GM12878 (cell line): ENCODE measurements at regions not wholly inside any gene's neighbourhood (a gene's known extent, or its start where the extent isn't known, plus 50 kb on each side); places are given as distances from the start of the nearest gene placed in this dataset.

Experiments
- ATAC-seq: fragments of 200-7000 bp; cut with Tn5 transposase; 3 replicates; pipeline ENCODE4 v1.9.1; 2020; ENCODE audit warnings: mild to moderate bottlenecking, moderate library complexity
- BruUV-seq: library from RNA; stranded (reverse); fragments of 400-500 nt; replicated peaks from 2 replicates; lab custom pipeline; 2021; lab: Mats Ljungman, UMichigan
- CTCF ChIA-PET: fragments of 300-600 bp; sonication (Branson Sonifier 250); formaldehyde crosslinking; extraction: SDS; loops from one replicate; lab custom pipeline; 2021; ENCODE audit warnings: inconsistent platforms; lab: Yijun Ruan, JAX
- POLR2A ChIA-PET: fragments of 350-600 bp; formaldehyde crosslinking; extraction: SDS; loops from one replicate; lab custom pipeline; 2021; ENCODE audit warnings: inconsistent platforms; lab: Charles Lee
- RAD21 ChIA-PET: fragments of 300-600 bp; sonication (Branson Sonifier 250); formaldehyde crosslinking; loops from one replicate; lab custom pipeline; 2023; ENCODE audit warnings: antibody characterized with exemption; ENCODE audit not compliant: unreplicated experiment; lab: Charles Lee
- SMC1A ChIA-PET: fragments of 300-600 bp; sonication (Branson Sonifier 250); formaldehyde crosslinking; loops from one replicate; lab custom pipeline; 2023; ENCODE audit not compliant: unreplicated experiment, uncharacterized antibody; lab: Charles Lee
- DNase-seq: peaks from one replicate; pipeline ENCODE4 v3.0.0-alpha.2; 2011; ENCODE audit warnings: low read depth, low spot score
- FAIRE-seq: peaks from 3 replicates; lab custom pipeline; 2011; peaks lifted over from hg19 to GRCh38; lab: Jason Lieb, UNC
- H2AFZ ChIP-seq: 2 replicates; pipeline ENCODE4 v1.6.0; 2011; ENCODE audit warnings: low read depth, low read length, control low read depth; ENCODE audit not compliant: control insufficient read depth
- H3K27ac ChIP-seq: 2 replicates; pipeline ENCODE4 v1.5.1; 2011; ENCODE audit warnings: control low read depth; ENCODE audit not compliant: control insufficient read depth, insufficient read depth
- H3K27me3 ChIP-seq, 2 experiments: replicated peaks in 1 of 2; 2 replicates each; pipeline versions ENCODE4 v1.6.0 to v1.6.1; 2011; ENCODE audit warnings: low read length in 1 of 2; ENCODE audit not compliant: control insufficient read depth in 2 of 2, insufficient read depth in 2 of 2
- H3K36me3 ChIP-seq, 2 experiments: 2 replicates each; pipeline ENCODE4 v1.5.1; 2011; ENCODE audit warnings: low read length in 1 of 2; ENCODE audit not compliant: control insufficient read depth in 2 of 2, insufficient read depth in 2 of 2
- H3K4me1 ChIP-seq: 2 replicates; pipeline ENCODE4 v1.6.1; 2011; ENCODE audit warnings: mild to moderate bottlenecking, low read length, moderate library complexity, mixed read lengths; ENCODE audit not compliant: control insufficient read depth, insufficient read depth
- H3K4me2 ChIP-seq: 2 replicates; pipeline ENCODE4 v1.6.0; 2011; ENCODE audit warnings: control low read depth; ENCODE audit not compliant: control insufficient read depth, insufficient read depth
- H3K4me3 ChIP-seq: fragments of 200-600 bp; sonication (generic); 2 replicates; pipeline ENCODE4 v1.5.1; 2016
- H3K79me2 ChIP-seq: 2 replicates; pipeline ENCODE4 v1.6.0; 2011; ENCODE audit warnings: low read length; ENCODE audit not compliant: control insufficient read depth, insufficient read depth
- H3K9ac ChIP-seq: 2 replicates; pipeline ENCODE4 v1.8.0; 2011; ENCODE audit warnings: low read length, control low read depth, mixed read lengths; ENCODE audit not compliant: control insufficient read depth, insufficient read depth
- H3K9me3 ChIP-seq: replicated peaks from 3 replicates; pipeline ENCODE4 v1.5.1; 2011; ENCODE audit warnings: mild to moderate bottlenecking, low read length; ENCODE audit not compliant: control insufficient read depth, insufficient read depth
- H4K20me1 ChIP-seq: 2 replicates; pipeline ENCODE4 v1.6.0; 2011; ENCODE audit not compliant: control insufficient read depth, insufficient read depth
- IKZF2 ChIP-seq, 2 experiments: fragments of 450-650 bp; IDR thresholded peaks; 2 replicates each; pipeline ENCODE4 v1.6.1; 2017; ENCODE audit warnings: mild to moderate bottlenecking in 2 of 2, moderate library complexity in 2 of 2
- SMAD1 ChIP-seq: fragments of 450-650 bp; IDR thresholded peaks from 2 replicates; pipeline ENCODE4 v1.6.1; 2018; ENCODE audit warnings: mild to moderate bottlenecking, low read depth; ENCODE audit not compliant: partially characterized antibody
- TCF12 ChIP-seq: IDR thresholded peaks from 2 replicates; pipeline ENCODE4 v1.6.1; 2011; ENCODE audit warnings: low read depth, mild to moderate bottlenecking, low read length
- WRNIP1 ChIP-seq: IDR thresholded peaks from 2 replicates; pipeline ENCODE4 v1.6.1; 2011; ENCODE audit warnings: low read depth, low read length, improper control_type of control experiment, borderline replicate concordance
- WGBS: methylation state at CpG from one replicate; pipeline ENCODE4 v1.1.6; 2016; ENCODE audit warnings: low lambda C conversion rate; ENCODE audit not compliant: insufficient replicate concordance, insufficient coverage; ENCODE audit errors: missing lambda C conversion rate; 5-methylcytosine and 5-hydroxymethylcytosine counted together
- in situ Hi-C: fragments of 300-500 bp; cut with MboI; formaldehyde crosslinking; loops from 9 replicates; pipeline ENCODE4 v1.14.3; 2018; ENCODE audit warnings: mixed read lengths
- intact Hi-C: fragments of 100-400 bp; cut with micrococcal nuclease; formaldehyde crosslinking; loops from one replicate; pipeline ENCODE4 v1.14.2; 2022; ENCODE audit not compliant: unreplicated experiment
- TF ChIP-seq, protein P1 (sequence below): fragments of 450-650 bp; IDR thresholded peaks from 2 replicates; pipeline ENCODE4 v1.6.1; 2016; ENCODE audit warnings: mild to moderate bottlenecking
- TF ChIP-seq, protein P2 (sequence below): IDR thresholded peaks from 2 replicates; pipeline ENCODE4 v1.6.1; 2012; ENCODE audit warnings: mild to moderate bottlenecking, low read depth, low read length

DNA sequence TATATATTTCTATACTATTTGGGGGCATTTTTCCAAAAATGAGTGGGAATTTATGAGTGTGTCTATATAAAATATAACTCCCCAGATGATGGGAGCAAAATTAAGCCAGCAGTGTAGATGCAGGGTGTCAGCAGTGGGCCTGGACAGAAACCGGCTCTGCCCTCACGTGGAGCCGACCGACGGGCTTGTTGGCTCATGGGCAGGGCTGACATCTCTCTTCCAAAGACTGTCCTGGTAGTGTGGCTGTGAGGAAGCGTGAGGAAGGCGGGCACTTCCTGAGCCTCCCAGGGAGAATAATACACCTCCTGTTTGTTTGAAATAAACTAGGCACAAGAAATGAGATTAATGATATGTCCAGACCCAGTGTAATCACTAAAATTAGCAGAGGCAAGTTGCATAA, 206.5 kb downstream of the TEX29 start:
- Histone ChIP-seq H3K27ac (no peak overlapping the region), H4K20me1 (no peaks in the 10 kb centered on the region), H3K79me2 (no peaks in the 10 kb centered on the region), H3K4me2 (no peak overlapping the region), H3K9ac (no peak overlapping the region), H3K4me1 (no peaks in the 10 kb centered on the region), H3K9me3 (no peaks in the 10 kb centered on the region), H3K36me3 (no peaks in the 10 kb centered on the region), H3K4me3 (no peak overlapping the region), H3K27me3 (no peaks in the 10 kb centered on the region; a peak in 1 of 4 replicates), H2AFZ (no peak overlapping the region)
- WGBS = 44% methylated on average over 7 of the region's 7 CpGs
- intact Hi-C loops (no loop called here), in situ Hi-C loops (no loop called here)
- no peak for FAIRE-seq
- no peak for ATAC-seq
- ChIA-PET POLR2A (no interaction called here), SMC1A (no interaction called here), CTCF (no interaction called here)
- BruUV-seq = no TSS peak
- no peak for DNase-seq
- TF ChIP-seq SMAD1 (no peak), IKZF2 (IDR thresholded peaks at IDR 0.05) (no peak), WRNIP1 (no peak), TCF12 (no peak)
- TF ChIP-seq, protein P1, sequence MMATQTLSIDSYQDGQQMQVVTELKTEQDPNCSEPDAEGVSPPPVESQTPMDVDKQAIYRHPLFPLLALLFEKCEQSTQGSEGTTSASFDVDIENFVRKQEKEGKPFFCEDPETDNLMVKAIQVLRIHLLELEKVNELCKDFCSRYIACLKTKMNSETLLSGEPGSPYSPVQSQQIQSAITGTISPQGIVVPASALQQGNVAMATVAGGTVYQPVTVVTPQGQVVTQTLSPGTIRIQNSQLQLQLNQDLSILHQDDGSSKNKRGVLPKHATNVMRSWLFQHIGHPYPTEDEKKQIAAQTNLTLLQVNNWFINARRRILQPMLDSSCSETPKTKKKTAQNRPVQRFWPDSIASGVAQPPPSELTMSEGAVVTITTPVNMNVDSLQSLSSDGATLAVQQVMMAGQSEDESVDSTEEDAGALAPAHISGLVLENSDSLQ = no peak
- TF ChIP-seq, protein P2, sequence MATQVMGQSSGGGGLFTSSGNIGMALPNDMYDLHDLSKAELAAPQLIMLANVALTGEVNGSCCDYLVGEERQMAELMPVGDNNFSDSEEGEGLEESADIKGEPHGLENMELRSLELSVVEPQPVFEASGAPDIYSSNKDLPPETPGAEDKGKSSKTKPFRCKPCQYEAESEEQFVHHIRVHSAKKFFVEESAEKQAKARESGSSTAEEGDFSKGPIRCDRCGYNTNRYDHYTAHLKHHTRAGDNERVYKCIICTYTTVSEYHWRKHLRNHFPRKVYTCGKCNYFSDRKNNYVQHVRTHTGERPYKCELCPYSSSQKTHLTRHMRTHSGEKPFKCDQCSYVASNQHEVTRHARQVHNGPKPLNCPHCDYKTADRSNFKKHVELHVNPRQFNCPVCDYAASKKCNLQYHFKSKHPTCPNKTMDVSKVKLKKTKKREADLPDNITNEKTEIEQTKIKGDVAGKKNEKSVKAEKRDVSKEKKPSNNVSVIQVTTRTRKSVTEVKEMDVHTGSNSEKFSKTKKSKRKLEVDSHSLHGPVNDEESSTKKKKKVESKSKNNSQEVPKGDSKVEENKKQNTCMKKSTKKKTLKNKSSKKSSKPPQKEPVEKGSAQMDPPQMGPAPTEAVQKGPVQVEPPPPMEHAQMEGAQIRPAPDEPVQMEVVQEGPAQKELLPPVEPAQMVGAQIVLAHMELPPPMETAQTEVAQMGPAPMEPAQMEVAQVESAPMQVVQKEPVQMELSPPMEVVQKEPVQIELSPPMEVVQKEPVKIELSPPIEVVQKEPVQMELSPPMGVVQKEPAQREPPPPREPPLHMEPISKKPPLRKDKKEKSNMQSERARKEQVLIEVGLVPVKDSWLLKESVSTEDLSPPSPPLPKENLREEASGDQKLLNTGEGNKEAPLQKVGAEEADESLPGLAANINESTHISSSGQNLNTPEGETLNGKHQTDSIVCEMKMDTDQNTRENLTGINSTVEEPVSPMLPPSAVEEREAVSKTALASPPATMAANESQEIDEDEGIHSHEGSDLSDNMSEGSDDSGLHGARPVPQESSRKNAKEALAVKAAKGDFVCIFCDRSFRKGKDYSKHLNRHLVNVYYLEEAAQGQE = no peak
- TF ChIP-seq, all 136 proteins: peak for 0
- RAD21 ChIA-PET = no interaction called here
